Activated CD4-positive, alpha-beta T cell treated with anti-CD3 and anti-CD28 coated beads, Interleukin-2, amount 50 U/mL, for 1 hour (primary cell): ENCODE measurements at regions not wholly inside any gene's neighbourhood (a gene's known extent, or its start where the extent isn't known, plus 50 kb on each side); places are given as distances from the start of the nearest gene placed in this dataset.
"Not testable (repeated sequence)": the region's sequence is repeated elsewhere in the genome, so short reads cannot be mapped to it uniquely, and the experiment has no call there.

Experiments
- DNase-seq: peaks from one replicate; pipeline ENCODE4 v3.0.0-alpha.2; 2020

GRCh38 chr18:8970843-8971242 lies 131.7 kb upstream of the NDUFV2 start:
- no peak for DNase-seq

GRCh38 chr18:8972116-8972515 lies 130.4 kb upstream of the NDUFV2 start:
- DNase-seq: no peak

- DNase-seq: no peak
Observed at GRCh38 chr18:8974279-8974678, 128.2 kb upstream of the NDUFV2 start.

- no peak for DNase-seq
Observed at GRCh38 chr18:8974696-8975095, 127.8 kb upstream of the NDUFV2 start.

GRCh38 chr18:8975624-8976023 lies 126.9 kb upstream of the NDUFV2 start:
- DNase-seq: no peak

GRCh38 chr18:8976606-8977005 lies 125.9 kb upstream of the NDUFV2 start:
- no peak for DNase-seq

- no peak for DNase-seq
Observed at GRCh38 chr18:8977166-8977565, 125.3 kb upstream of the NDUFV2 start.

- DNase-seq: no peak
Observed at GRCh38 chr18:8977701-8978100, 124.8 kb upstream of the NDUFV2 start.

- no peak for DNase-seq
Observed at GRCh38 chr18:8978394-8978793, 124.1 kb upstream of the NDUFV2 start.

- no peak for DNase-seq
Observed at GRCh38 chr18:8979258-8979988, 123.1 kb upstream of the NDUFV2 start.

GRCh38 chr18:8980496-8980895 lies 122.0 kb upstream of the NDUFV2 start:
- DNase-seq: no peak

GRCh38 chr18:8980918-8981317 lies 121.6 kb upstream of the NDUFV2 start:
- no peak for DNase-seq

- no peak for DNase-seq
Observed at GRCh38 chr18:8982416-8983183, 119.9 kb upstream of the NDUFV2 start.

- no peak for DNase-seq
Observed at GRCh38 chr18:8983195-8983594, 119.3 kb upstream of the NDUFV2 start.

GRCh38 chr18:8984131-8984721 lies 118.3 kb upstream of the NDUFV2 start:
- no peak for DNase-seq

GRCh38 chr18:8987241-8987640 lies 115.3 kb upstream of the NDUFV2 start:
- DNase-seq: no peak

- peak; percentile 45 for DNase-seq
Observed at GRCh38 chr18:8988260-8988871, 114.1 kb upstream of the NDUFV2 start.

- DNase-seq: no peak
Observed at GRCh38 chr18:8989017-8989416, 113.5 kb upstream of the NDUFV2 start.

GRCh38 chr18:8989855-8990254 lies 112.6 kb upstream of the NDUFV2 start:
- DNase-seq: no peak

- no peak for DNase-seq
Observed at GRCh38 chr18:8990276-8991031, 112.0 kb upstream of the NDUFV2 start.

GRCh38 chr18:8991155-8991554 lies 111.3 kb upstream of the NDUFV2 start:
- no peak for DNase-seq

GRCh38 chr18:8992500-8992899 lies 110.0 kb upstream of the NDUFV2 start:
- not testable (repeated sequence) for DNase-seq

- no peak for DNase-seq
Observed at GRCh38 chr18:8994603-8995002, 107.9 kb upstream of the NDUFV2 start.
